CMK (cell line): ENCODE measurements at regions not wholly inside any gene's neighbourhood (a gene's known extent, or its start where the extent isn't known, plus 50 kb on each side); places are given as distances from the start of the nearest gene placed in this dataset.

Source experiments
- DNase-seq: peaks from one replicate; pipeline ENCODE4 v3.0.0-alpha.2; 2010; ENCODE audit warnings: low read depth

DNA sequence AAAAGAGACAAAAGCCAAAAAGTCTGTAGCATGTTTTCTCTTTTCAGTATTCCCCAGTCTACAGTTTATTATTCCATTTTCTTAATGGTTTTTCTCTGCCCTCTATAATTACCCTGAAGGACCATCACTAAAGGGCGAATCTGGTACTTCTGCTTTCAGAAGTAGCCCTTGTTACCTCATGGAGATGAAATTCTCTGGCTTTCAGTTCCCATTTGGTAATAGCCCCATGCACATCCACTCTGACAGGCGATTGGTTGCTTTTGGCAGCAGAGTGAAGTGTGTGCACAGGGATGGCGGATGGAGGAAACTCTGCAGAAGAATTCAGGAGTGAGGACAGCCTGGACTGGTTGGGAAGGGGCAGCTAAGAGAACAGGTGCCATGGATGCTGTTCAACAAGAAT is 66.3 kb upstream of the NABP1 start:
- no peak for DNase-seq

DNA sequence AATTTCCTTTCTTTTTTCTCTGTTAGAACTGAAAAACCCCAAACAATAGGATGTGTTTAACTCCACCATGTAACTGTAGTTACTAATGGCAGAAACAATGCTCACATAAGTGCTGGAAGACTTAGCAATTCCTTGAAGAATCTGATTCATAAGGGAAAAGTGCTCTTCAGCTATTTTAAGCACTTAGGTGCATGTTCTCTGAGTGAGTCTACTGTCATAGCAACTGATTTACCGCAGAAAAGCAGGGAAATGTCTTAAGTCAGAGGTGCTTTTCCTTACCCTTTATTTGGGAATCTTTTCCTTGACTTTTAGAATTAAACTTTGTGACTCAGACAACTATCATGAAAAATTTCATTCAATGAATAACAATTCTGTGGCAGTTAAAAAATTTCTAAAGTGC is 65.4 kb upstream of the NABP1 start:
- DNase-seq: no peak

DNA sequence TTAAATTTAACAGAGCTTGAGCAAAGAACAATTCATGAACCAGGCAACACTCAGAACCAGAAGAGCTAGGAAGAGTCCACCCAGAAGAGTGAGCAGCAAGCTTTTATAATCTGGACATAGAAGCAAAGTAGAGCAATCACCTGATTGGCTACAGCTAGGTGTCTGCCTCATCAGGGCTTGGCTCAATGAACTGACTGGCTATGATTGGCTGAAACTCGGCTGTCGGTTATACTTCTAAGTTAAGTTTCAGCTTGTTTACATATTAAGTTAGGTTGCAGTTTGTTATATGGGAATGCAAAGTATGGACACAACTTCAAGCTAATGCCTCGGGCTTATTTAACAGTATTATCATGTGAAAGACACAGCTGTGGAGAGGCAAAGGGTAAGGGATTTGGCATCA is 63.2 kb upstream of the NABP1 start:
- DNase-seq: no peak

GRCh38 chr2:191615596-191615995 is 62.3 kb upstream of the NABP1 start:
- no peak for DNase-seq

GRCh38 chr2:191617575-191617974 is 60.4 kb upstream of the NABP1 start:
- DNase-seq: no peak

DNA sequence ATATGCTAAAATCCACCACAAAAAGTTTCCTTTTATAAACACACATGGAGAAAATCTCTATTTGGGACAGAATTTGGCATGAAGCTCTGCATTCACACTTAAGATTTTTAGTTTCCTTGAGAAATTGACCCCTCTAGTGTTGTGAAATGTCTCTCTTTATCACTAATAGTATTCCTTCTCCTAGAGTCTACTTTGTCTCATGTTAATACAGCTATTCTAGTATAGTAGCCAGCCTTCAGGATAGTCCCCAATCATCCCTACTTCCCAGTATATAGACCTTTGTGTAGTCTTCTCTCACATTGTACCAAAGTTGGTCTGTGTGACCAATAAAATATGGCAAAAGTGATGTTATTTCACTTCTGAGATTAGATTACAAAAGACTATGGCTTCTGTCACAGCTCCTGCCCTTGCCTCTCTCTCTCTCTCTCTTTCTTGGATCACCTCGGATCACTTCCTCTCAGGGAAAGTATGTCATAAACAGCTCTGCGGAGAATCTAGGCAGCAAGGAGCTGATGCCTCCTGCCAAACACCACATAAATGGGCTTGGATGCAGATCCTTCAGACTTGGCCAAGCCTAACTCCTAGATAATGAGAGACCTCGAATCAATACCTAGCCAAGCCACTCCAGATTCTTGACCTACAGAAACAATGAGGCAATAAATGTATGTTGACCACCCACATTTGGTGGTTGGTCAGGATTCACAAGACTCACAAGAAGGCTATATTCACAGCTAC is 59.7 kb upstream of the NABP1 start:
- no peak for DNase-seq

- DNase-seq: no peak
These were observed 59.1 kb upstream of the NABP1 start for GRCh38 chr2:191618786-191619185.

- no peak for DNase-seq
These were observed 57.8 kb upstream of the NABP1 start for GRCh38 chr2:191620144-191620543.

DNA sequence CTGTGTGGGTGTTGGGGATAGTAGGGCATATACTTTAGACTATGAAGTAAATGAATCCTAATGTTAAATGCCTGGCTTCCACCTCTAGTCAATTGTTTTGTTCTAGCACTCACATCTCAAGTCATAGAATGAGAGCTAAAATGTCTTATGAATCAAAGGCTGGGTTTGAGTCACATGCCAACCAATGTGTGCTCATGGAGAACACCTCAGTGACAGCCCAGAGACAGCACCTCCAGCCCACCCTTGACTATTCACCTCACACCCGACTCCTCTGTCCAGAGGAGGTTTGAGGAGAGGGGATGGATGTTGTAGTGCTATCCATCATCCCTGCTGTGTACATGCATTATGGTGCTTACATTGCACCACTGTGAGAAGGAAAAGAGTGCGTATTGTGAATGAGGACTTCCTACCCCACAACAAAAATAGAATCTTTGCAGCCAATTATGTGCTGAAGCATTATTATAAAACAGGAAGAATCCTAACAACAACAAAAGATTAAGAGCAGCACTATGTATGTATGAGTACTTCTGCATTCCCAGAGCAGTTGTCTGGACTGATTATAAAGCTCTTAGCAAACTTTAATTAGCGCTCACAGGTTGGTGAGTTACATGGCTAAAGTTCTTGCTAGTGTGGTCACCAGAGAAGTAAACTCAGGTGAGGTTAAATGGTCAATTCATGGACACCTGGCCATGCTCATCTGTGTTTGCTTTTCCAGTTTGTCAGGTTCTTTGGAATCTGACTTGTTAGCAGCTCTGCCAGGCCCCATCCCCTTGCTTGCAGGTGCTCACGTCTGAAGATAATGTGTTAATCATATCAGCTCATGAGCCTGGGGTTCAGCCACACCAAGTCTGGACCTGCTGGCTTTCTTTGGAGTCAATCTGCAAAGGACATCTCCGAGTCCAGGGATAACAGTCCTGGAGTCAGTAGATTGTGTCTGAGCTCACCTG is 55.3 kb upstream of the NABP1 start:
- no peak for DNase-seq

DNA sequence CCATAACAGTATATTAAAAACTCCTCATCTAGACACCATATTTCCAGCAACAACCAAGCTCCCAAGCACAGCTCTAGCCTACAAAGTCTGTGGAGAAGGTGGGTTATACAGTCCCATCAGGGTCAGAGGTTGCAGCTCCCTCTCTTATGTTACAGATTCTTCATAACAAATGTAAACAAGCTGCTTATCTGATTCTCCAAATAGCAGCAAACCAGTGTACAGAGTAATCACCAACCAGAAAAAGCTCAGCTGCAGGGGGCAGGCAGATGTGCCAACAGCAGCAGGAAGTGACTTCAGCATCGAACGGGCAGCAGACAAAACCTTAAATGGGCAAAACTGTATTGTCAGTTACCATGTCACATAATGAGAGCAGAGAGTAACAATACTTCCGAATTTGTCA is 52.9 kb upstream of the NABP1 start:
- no peak for DNase-seq

DNA sequence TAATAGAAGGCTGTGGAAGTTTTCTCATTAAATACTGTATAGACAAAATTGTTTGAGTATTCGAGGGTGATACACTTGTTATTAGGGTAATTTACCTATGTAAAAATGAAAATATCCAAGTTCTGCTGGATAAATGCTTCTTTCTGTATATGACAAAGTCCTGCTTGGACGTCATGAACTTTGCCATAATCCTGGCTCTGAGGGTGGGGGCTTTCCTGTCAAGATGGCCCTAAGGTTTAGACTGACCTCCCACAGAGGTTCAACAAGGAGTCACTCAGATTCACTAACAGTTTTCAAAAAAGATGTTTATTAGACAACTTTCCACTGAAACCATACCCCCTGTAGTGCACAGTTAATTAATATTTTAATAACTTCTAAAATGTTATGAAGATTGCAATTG is 52.5 kb upstream of the NABP1 start:
- no peak for DNase-seq

DNA sequence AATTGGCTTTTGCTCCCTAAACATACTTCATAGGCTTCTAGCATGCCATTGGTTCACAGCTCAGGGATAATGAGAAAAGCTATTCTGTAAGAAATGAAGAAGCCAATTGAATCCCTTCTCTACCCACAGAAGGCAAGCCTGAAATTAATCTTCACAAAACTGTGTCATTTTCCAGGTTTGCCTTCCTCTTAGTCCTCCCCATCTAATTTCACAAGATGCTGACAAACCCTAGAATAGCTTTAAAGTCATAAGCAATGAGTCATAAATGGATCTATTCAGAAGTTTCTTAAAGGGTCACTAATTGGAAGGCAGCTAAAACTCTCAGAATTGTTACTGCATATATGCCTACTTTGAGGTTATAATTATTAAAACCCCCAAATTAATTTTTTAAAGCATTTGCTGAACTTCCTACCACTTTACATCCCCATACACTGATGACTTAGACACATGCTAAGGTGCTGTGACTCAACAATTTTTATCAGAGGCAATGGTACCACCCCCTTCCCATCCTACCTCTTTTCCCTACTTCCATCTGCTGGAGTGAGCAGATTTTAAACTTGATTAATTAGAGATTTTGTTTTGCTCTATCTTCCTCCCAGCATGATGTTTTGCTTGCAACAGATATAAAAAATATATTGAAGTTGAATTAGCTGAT is 51.3 kb upstream of the NABP1 start:
- no peak for DNase-seq

- DNase-seq: no peak
These were observed 50.4 kb upstream of the NABP1 start for GRCh38 chr2:191627518-191627917.
